ENCODE measurements at regions not wholly inside any gene's neighbourhood (a gene's known extent, or its start where the extent isn't known, plus 50 kb on each side); places are given as distances from the start of the nearest gene placed in this dataset.
"Not testable (repeated sequence)": the region's sequence is repeated elsewhere in the genome, so short reads cannot be mapped to it uniquely, and the experiment has no call there.

DNA sequence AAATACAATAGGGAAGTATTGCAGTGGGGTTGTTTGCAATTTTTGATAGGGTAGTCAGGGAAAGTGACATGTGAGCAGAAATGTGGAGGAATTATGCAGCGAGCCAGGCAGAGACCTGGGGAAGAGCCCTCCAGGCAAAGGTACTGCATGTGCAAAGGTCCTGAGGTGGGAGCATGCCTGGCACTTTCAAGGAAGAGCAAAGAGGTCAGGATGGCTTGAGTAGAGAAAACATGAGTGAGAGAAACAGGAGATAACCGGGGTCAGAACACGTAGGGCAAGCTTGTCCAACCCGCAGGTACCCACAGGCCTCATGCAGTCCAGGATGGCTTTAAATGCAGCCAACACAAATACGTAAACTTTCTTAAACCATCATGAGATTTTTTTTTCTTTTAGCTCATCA is 71.0 kb downstream of the COQ2 start:
- DNase-seq (ENCODE audit: low spot score), result no peak
- Mint-ChIP-seq H3K27ac (peak overlapping the region in 1 of 2 donors; percentile 40), H3K9me3 (no peaks in the 10 kb centered on the region), H3K4me3 (no peak overlapping the region), H3K36me3 (peaks cover 9% of the 10 kb centered on the region), H3K27me3 (no peaks in the 10 kb centered on the region), H3K4me1 (ENCODE audit: low read depth in 2 of 2) (peaks cover 77 to 83% of the 10 kb centered on the region in 2 donors)
- ATAC-seq, result no peak

DNA sequence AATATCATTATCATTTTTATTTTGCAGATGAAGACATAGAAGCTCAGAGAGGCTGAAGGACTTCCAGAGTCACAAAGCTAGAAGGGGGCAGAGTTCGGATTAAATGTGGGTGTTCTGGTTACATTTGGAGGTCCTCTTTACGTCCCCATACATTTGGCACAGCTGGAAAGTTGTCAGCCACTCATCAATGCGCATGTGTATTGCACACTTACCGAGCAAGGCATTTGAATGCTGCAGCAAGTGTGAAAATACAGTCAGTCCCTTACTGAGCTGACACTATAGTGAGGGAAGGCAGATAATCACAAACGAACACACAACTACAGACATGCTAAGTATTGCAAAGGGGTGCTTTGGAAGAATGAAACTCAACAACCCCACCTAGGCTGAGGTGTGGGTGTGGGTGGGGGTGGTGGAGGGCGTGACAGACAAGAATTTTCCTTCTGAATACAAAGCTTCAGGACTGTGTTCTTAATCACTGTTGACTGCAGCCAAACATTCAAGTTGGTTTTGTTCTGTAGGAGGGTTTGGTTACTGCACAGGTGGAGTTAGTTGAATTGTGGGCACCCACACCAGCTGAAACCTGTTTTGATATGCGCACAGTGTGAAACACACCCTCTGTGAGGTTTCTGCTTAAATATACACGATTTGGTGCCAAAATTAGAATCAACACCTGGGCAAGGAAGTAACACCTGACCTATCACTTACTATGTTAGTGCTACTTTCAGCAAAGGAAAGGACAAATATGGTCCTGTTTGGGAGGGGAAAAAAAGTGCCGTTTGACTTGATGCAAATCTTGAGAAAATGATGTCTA is 72.4 kb downstream of the COQ2 start:
- H3K27me3 Mint-ChIP-seq, result no peaks in the 10 kb centered on the region
- ATAC-seq (peak; percentile 78 to 82), DNase-seq (ENCODE audit: low spot score) (no peak)
- no peaks in the 10 kb centered on the region for H3K9me3 Mint-ChIP-seq
- H3K27ac Mint-ChIP-seq, result peak overlapping the region; percentile 31 to 52
- H3K36me3 Mint-ChIP-seq, result peaks cover 9% of the 10 kb centered on the region
- peak overlapping the region; percentile 53 for H3K4me3 Mint-ChIP-seq
- H3K4me1 Mint-ChIP-seq (ENCODE audit: low read depth in 2 of 2), result peaks cover 66 to 69% of the 10 kb centered on the region in 2 donors

DNA sequence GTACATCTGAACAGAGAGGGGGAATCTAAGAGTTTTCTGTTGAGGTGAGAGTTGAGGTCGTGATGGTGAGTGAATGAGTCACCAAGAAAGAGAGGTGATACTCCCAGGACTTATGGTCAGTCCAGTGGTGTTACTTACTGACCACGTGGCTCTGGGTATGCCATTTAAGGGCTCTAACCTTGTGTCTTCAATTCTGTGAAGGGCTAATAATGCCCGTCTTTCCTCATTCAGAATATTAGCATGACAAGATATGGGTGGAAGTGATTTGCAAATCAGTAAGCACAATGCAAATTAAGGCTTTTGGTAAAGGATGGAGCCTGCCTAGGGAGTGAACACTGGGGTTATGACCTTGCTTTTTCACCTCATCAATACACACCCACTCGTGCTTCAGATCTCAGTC is 75.2 kb downstream of the COQ2 start:
- Mint-ChIP-seq H3K4me3 (no peak overlapping the region), H3K27me3 (no peaks in the 10 kb centered on the region), H3K27ac (peak overlapping the region in 1 of 2 donors; percentile 32), H3K9me3 (no peaks in the 10 kb centered on the region), H3K36me3 (peaks cover 9% of the 10 kb centered on the region), H3K4me1 (ENCODE audit: low read depth in 2 of 2) (peaks cover 46 to 48% of the 10 kb centered on the region in 2 donors)
- no peak for DNase-seq (ENCODE audit: low spot score)
- no peak for ATAC-seq

DNA sequence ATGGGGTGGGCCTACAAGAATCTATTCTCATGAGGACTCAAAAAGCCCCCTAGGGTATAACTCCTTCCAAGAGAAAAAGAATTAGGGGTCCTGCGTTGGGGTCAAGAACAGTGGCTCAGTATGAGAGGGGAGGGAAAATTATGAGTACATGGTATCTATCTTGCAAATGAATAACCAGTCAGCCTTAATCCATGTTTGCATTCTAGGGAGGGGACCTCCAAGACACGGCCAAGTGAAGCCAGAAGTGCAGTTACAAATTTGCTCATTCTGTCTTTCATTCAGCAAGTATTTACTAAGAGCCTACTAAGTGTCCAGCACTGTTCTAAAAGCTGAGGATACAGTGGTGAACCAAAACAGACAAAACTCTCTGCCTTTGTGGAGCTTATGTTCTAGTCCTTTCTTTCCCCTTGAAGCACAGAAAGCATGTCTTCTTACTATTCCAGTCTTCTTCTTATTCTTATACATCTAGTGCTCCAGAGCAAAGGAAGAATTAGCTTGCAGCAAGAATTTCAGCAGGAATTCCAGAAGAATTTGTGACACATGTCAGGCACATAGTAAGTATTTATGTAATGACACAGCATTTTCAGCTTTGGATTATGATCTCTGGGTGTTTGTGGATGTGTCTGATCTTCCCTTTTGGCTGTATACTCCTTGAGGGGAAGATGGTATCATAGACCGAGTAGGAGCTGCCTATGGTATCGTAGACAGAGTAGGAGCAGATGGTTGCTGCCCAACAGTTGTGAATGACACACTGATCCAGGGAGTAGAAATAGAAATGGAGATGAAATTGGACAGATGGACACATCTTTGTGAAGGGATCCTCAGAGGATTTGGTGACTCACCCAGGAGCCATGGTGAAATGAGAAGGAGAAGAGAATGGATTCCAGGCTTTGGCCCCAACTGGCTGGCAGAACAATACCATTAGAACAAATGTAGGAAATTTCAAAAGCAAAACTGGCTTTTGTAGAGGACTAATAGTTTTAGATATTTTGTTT is 75.9 kb downstream of the COQ2 start:
- Mint-ChIP-seq H3K27ac (peak overlapping the region in 1 of 2 donors; percentile 32), H3K36me3 (peaks cover 9% of the 10 kb centered on the region), H3K27me3 (no peaks in the 10 kb centered on the region), H3K4me1 (ENCODE audit: low read depth in 2 of 2) (peaks cover 42 to 48% of the 10 kb centered on the region in 2 donors), H3K4me3 (no peak overlapping the region), H3K9me3 (no peaks in the 10 kb centered on the region)
- DNase-seq (ENCODE audit: low spot score) (no peak), ATAC-seq (no peak)

DNA sequence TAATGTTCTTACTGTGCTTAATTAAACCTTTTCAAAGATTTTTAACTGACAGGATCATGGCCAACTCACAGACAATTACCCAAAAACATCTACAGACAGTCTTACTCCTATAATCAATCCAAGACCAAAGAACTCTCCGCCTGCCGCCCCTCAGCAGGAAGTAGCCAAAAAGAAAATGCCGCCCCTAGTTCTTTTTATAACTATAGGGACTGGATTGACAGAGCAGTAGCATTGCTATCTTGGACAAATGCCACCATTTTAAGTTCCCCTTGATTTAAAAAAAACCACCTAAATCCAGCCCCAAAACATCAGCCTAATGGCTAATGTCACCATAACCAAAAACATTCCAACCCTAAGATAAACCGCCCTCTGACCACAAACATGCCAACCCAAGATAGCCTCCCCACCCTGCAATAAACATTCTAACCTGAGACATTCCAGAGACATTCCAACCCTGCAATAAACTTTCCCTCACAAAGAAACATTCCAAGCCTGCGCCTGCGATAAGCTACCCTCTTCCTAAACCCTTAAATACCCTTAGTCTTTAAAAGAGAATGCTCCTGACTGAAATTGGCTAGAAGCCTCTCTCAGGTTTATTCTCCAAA is 77.0 kb downstream of the COQ2 start:
- Mint-ChIP-seq H3K4me3 (no peak overlapping the region), H3K27ac (no peak overlapping the region), H3K36me3 (peaks cover 5% of the 10 kb centered on the region), H3K9me3 (no peaks in the 10 kb centered on the region), H3K27me3 (no peaks in the 10 kb centered on the region), H3K4me1 (ENCODE audit: low read depth in 2 of 2) (peaks cover 32 to 37% of the 10 kb centered on the region in 2 donors)
- DNase-seq (ENCODE audit: low spot score) (no peak), ATAC-seq (no peak)

DNA sequence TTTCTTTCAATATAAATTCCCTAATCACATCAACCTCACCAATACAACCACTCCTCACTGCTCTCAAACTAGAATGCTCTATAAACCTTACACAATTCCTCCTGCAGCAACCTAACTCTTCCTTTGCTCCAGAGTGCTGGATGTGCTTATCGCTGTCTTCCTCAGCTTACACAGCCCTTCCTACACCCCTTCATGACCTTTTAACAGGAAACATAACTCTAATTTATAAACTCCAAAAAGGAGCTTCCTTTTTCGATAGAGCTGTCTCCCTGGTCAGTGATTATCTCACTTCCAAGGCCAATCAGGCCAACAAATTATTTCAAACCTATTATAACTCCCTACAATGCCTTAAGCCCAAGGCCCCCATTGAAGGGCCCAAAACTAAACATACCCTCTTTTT is 78.8 kb downstream of the COQ2 start:
- Mint-ChIP-seq H3K36me3 (peaks cover 5% of the 10 kb centered on the region), H3K27ac (no peak overlapping the region), H3K27me3 (no peaks in the 10 kb centered on the region), H3K9me3 (no peaks in the 10 kb centered on the region), H3K4me1 (ENCODE audit: low read depth in 2 of 2) (peaks cover 17 to 25% of the 10 kb centered on the region in 2 donors), H3K4me3 (no peak overlapping the region)
- DNase-seq (ENCODE audit: low spot score), result no peak
- ATAC-seq, result no peak

DNA sequence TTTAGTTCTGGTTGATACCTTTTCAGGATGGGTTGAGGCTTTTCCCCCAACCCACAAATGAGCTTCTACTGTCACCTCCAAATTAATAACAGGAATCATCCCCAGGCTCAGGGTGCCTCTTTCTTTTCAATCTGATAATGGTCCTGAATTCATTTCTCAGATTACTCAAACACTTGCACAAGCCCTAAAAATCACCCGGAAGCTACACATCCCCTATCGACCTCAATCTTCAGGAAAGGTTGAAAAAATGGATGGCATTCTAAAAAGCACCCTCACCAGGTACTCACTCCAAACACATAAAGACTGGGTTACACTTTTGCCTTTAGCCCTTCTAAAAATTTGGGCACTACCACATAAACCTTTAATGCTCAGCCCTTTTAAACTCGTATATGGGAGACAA is 79.9 kb downstream of the COQ2 start:
- Mint-ChIP-seq H3K36me3 (peaks cover 5% of the 10 kb centered on the region), H3K27me3 (no peaks in the 10 kb centered on the region), H3K4me1 (ENCODE audit: low read depth in 2 of 2) (peaks cover 11 to 17% of the 10 kb centered on the region in 2 donors), H3K4me3 (no peak overlapping the region), H3K9me3 (no peaks in the 10 kb centered on the region), H3K27ac (no peak overlapping the region)
- ATAC-seq, result no peak
- DNase-seq (ENCODE audit: low spot score), result no peak

DNA sequence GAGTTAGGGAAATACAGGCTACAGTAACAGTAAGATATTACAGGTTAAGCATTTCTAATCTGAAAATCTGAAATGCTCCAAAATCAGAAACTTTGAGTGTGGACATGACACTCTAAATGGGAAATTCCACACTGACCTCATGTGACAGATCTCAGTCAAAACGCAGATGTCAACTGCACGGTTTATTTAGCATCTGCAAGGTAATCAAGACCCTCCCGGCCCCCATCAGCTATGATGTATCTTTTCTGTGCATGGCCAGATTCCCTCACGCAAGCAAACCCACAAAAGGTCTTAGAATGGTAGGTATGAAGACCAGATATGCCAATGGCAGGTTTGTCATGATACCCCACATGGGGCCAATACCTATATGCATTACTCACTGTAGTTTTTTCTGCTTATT is 82.8 kb downstream of the COQ2 start:
- H3K27ac Mint-ChIP-seq, result no peak overlapping the region
- no peaks in the 10 kb centered on the region for H3K36me3 Mint-ChIP-seq
- peaks cover 0 to 10% of the 10 kb centered on the region in 2 donors for H3K4me1 Mint-ChIP-seq (ENCODE audit: low read depth in 2 of 2)
- DNase-seq (ENCODE audit: low spot score) (no peak), ATAC-seq (no peak)
- H3K9me3 Mint-ChIP-seq, result no peaks in the 10 kb centered on the region
- no peaks in the 10 kb centered on the region for H3K27me3 Mint-ChIP-seq
- no peak overlapping the region for H3K4me3 Mint-ChIP-seq

DNA sequence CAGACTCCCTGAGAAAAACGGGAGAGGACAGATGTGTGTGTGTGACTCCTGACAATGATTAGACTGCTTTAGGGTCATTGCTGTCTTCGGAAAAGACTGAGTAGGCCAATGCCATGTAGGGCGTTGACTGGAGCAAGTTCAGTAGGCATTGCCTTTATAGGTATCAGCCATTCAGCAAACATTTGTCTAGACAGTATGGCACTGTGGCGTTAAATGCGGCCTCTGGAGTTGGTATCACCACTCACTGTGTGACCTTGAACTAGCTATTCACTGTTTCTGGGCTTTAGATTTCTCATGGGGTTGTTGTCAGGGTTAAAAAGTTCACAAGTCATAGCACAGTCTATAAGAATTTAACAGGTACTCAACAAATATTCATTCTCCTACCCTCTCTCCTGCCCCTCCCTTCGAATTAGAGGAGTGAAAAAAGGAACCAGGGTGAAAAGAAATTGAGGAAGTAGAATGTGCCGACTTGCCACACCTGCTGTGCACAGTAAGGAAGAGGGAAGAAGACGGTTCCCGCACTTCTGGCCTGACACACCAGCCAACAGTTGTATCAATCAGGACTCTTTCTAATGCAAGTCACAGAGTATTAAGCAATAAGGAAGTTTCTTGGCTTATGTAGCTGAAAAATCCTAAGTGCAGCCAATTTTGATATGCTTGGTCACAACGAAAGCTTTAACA is 83.2 kb upstream of the PLAC8 start:
- Mint-ChIP-seq H3K4me1 (ENCODE audit: low read depth in 2 of 2) (peaks cover 0 to 14% of the 10 kb centered on the region in 2 donors), H3K27ac (no peak overlapping the region), H3K36me3 (no peaks in the 10 kb centered on the region), H3K9me3 (no peaks in the 10 kb centered on the region), H3K4me3 (no peak overlapping the region), H3K27me3 (no peaks in the 10 kb centered on the region)
- ATAC-seq (no peak), DNase-seq (ENCODE audit: low spot score) (no peak)

DNA sequence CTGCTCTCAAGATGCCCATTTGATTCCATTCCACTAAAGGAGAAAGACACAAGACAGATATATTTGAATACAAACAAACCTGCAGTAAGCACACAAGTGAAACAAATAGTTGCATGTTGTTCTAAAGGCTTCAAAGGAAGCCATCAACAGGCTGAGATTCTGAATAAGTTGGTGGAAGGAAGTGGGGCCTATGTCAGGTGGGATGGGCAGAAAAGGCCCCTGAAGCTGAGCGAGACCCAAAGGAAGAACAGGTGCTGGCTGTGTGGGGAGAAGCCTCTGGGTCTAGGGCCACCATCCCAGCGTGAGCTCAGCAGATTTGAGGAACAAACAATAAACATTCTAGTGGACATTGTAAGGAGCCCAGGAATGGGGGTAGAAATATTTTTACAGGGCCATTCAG is 82.4 kb upstream of the PLAC8 start:
- no peak overlapping the region for H3K4me3 Mint-ChIP-seq

DNA sequence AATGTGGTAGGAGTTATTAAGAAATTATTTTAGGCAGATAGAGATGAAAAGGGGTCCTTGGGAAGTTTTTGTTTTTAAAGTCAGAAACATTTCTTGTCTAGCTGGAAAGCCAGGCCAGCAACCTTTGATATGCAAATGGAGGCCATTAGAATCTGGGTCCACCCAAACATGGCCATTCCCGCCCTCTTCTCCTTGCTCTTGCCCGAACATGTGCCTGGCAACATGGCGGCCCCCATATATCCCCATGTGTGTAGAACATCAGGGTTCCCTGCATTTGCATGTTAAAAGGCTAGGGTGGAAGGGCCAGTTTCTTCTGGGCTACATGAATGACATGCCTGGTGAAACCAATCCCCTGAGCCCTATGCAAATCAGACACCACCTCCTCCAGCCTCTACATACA is 80.7 kb upstream of the PLAC8 start:
- no peaks in the 10 kb centered on the region for H3K27me3 Mint-ChIP-seq
- H3K4me3 Mint-ChIP-seq, result no peak overlapping the region
- DNase-seq (ENCODE audit: low spot score) (no peak), ATAC-seq (no peak)
- no peaks in the 10 kb centered on the region for H3K9me3 Mint-ChIP-seq
- H3K27ac Mint-ChIP-seq, result peak overlapping the region in 1 of 2 donors; percentile 28
- peaks cover 0 to 15% of the 10 kb centered on the region in 2 donors for H3K4me1 Mint-ChIP-seq (ENCODE audit: low read depth in 2 of 2)
- H3K36me3 Mint-ChIP-seq, result no peaks in the 10 kb centered on the region

More for the DNA sequence above, 82.4 kb upstream of the PLAC8 start:
- Mint-ChIP-seq H3K36me3 (no peaks in the 10 kb centered on the region), H3K27me3 (no peaks in the 10 kb centered on the region), H3K4me1 (ENCODE audit: low read depth in 2 of 2) (peaks cover 0 to 12% of the 10 kb centered on the region in 2 donors), H3K27ac (no peak overlapping the region), H3K9me3 (no peaks in the 10 kb centered on the region)
- no peak for DNase-seq (ENCODE audit: low spot score)
- no peak for ATAC-seq

DNA sequence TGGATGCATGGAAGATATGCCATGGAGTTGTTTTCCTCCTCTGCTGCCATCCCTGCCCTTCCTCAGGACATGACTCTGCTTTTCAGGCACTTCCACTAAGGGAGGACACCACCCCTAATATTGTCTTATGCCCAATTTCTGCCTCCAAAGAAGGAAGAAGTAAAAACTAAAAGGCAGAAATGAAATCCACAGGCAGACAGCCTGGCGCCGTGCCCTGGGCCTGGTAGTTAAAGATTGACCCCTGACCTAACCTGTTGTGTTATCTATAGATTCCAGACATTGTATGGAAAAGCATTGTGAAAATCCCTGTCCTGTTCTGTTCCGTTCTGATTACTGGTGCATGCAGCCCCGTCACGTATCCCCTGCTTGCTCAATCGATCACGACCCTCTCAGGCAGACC is 80.1 kb upstream of the PLAC8 start:
- H3K4me3 Mint-ChIP-seq; DNase-seq (ENCODE audit: low spot score); H3K9me3 Mint-ChIP-seq; ATAC-seq; H3K27ac Mint-ChIP-seq; H3K36me3 Mint-ChIP-seq; H3K27me3 Mint-ChIP-seq: not testable (repeated sequence)
- H3K4me1 Mint-ChIP-seq (ENCODE audit: low read depth in 2 of 2), result peaks cover 7 to 15% of the 10 kb centered on the region in 2 donors

DNA sequence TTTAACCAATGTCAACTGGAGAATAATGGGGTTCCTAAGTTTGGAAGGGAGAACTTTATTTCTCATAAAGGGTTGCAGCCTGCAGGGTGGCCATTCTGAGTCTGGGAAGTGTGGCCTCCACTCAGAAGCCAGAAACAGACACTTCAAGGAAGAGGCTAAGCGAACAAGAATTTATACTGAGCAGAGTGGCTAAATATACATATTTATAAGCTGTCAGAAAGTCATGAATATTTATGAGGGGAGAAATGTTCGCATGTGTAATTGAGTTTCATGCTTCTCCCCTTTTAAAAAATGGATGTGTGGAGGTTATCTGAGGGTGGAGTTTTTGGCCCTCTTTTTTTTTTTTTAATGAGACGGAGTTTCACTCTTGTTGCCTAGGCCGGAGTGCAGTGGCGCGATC is 78.1 kb upstream of the PLAC8 start:
- H3K27ac Mint-ChIP-seq, result no peak overlapping the region
- peaks cover 7 to 15% of the 10 kb centered on the region in 2 donors for H3K4me1 Mint-ChIP-seq (ENCODE audit: low read depth in 2 of 2)
- DNase-seq (ENCODE audit: low spot score) (no peak), ATAC-seq (no peak)
- no peaks in the 10 kb centered on the region for H3K36me3 Mint-ChIP-seq
- H3K9me3 Mint-ChIP-seq, result no peaks in the 10 kb centered on the region
- H3K27me3 Mint-ChIP-seq, result no peaks in the 10 kb centered on the region
- H3K4me3 Mint-ChIP-seq, result no peak overlapping the region
